D721Med (cell line): ENCODE measurements at regions not wholly inside any gene's neighbourhood (a gene's known extent, or its start where the extent isn't known, plus 50 kb on each side); places are given as distances from the start of the nearest gene placed in this dataset.

Experiments used
- DNase-seq: peaks from one replicate; pipeline ENCODE4 v3.0.0; 2011; ENCODE audit warnings: low spot score; ENCODE audit not compliant: insufficient read length
- FAIRE-seq: peaks from 2 replicates; lab custom pipeline; 2011; peaks lifted over from hg19 to GRCh38; lab: Jason Lieb, UNC
- CTCF ChIP-seq: IDR thresholded peaks from 2 replicates; pipeline ENCODE4 v1.5.1; 2012; ENCODE audit warnings: mild to moderate bottlenecking, control low read depth; ENCODE audit not compliant: insufficient read depth; ENCODE audit errors: missing control alignments

GRCh38 chr17:77741109-77741508 lies 217.4 kb upstream of the TNRC6C start:
- DNase-seq (no peak), FAIRE-seq (no peak)
- peak; percentile 41 for TF ChIP-seq CTCF

GRCh38 chr17:77742579-77742978 lies 215.9 kb upstream of the TNRC6C start:
- TF ChIP-seq CTCF = no peak
- FAIRE-seq = no peak
- no peak for DNase-seq

GRCh38 chr17:77744066-77744988 lies 214.2 kb upstream of the TNRC6C start:
- no peak for FAIRE-seq
- DNase-seq = no peak
- no peak for TF ChIP-seq CTCF

GRCh38 chr17:77745702-77746101 lies 212.8 kb upstream of the TNRC6C start:
- TF ChIP-seq CTCF = no peak
- DNase-seq (no peak), FAIRE-seq (no peak)

GRCh38 chr17:77746393-77746792 lies 212.1 kb upstream of the TNRC6C start:
- FAIRE-seq = no peak
- no peak for DNase-seq
- TF ChIP-seq CTCF = no peak

- TF ChIP-seq CTCF = no peak
- FAIRE-seq (peak; percentile 74), DNase-seq (peak; percentile 88)
Measured at GRCh38 chr17:77746896-77747554, 211.5 kb upstream of the TNRC6C start.

GRCh38 chr17:77748436-77748835 lies 210.1 kb upstream of the TNRC6C start:
- FAIRE-seq = no peak
- DNase-seq = no peak
- no peak for TF ChIP-seq CTCF
